Liver (tissue), 3 donors: ENCODE measurements at regions not wholly inside any gene's neighbourhood (a gene's known extent, or its start where the extent isn't known, plus 50 kb on each side); places are given as distances from the start of the nearest gene placed in this dataset.

Experiments used
- CTCF ChIP-seq: fragments of 150-350 bp; IDR thresholded peaks from 2 replicates; pipeline ENCODE4 v1.5.1; 2017; ENCODE audit warnings: improper control_type of control experiment, low read depth, low read length; ENCODE audit not compliant: missing input control
- MAX ChIP-seq: IDR thresholded peaks from 2 replicates; pipeline ENCODE4 v1.6.1; 2016; ENCODE audit warnings: antibody characterized with exemption
- RAD21 ChIP-seq, 2 donors: IDR thresholded peaks; 2 replicates each; pipeline ENCODE4 v1.6.1; 2016; ENCODE audit warnings: antibody characterized with exemption in 2 of 2, mild to moderate bottlenecking in 2 of 2
- YY1 ChIP-seq: IDR thresholded peaks from 2 replicates; pipeline ENCODE4 v1.6.1; 2016; ENCODE audit warnings: antibody characterized with exemption, mild to moderate bottlenecking
- donor health status: healthy.
- donor health status: healthy.

- TF ChIP-seq CTCF: no peak
- no peak for TF ChIP-seq MAX
- TF ChIP-seq RAD21 (IDR thresholded peaks at IDR 0.05): no peak
- no peak for TF ChIP-seq YY1
These were observed 369.8 kb upstream of the FAT3 start for GRCh38 chr11:91854780-91855179.
